ENCODE measurements at regions not wholly inside any gene's neighbourhood (a gene's known extent, or its start where the extent isn't known, plus 50 kb on each side); places are given as distances from the start of the nearest gene placed in this dataset.
A peak's percentile ranks its signal among the peaks of the same experiment; 100 is the strongest.
"Not testable (repeated sequence)": the region's sequence is repeated elsewhere in the genome, so short reads cannot be mapped to it uniquely, and the experiment has no call there.

- DNase-seq (ENCODE audit: extremely low spot score): no peak
- WGBS: 55% methylated on average over 3 of the region's 3 CpGs
- Histone ChIP-seq H3K27ac (ENCODE audit: low read depth) (no peak overlapping the region), H3K4me1 (ENCODE audit: insufficient read depth) (no peaks in the 10 kb centered on the region), H3K36me3 (ENCODE audit: insufficient read depth) (no peaks in the 10 kb centered on the region), H3K4me3 (ENCODE audit: low read depth, low read length) (no peak overlapping the region)
Measured at GRCh38 chr3:67248726-67249125, 250.6 kb downstream of the KBTBD8 start.

DNA sequence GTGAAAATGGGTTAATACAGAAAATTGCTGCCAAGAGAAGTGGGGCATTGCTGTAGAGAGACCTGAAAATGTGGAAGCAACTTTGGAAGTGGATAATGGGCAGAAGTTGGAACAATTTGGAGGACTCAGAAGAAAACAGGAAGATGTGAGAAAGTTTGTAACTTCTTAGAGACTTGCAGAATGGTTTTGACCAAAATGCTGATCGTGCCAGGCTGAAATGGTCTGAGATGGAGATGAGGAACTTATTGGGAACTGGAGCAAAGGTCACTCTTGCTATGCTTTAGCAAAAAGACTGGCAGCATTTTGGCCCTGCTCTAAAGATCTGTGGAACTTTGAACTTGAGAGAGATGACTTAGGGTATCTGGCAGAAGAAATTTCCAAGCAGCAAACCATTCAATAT lies 254.8 kb downstream of the KBTBD8 start:
- H3K36me3 ChIP-seq (ENCODE audit: insufficient read depth); H3K4me1 ChIP-seq (ENCODE audit: insufficient read depth); DNase-seq (ENCODE audit: extremely low spot score); H3K27ac ChIP-seq (ENCODE audit: low read depth); H3K4me3 ChIP-seq (ENCODE audit: low read depth, low read length): not testable (repeated sequence)
- WGBS: 71% methylated on average over 1 of the region's 1 CpG

GRCh38 chr3:67278015-67278618 lies 280.0 kb downstream of the KBTBD8 start:
- WGBS: 77% methylated on average over 3 of the region's 3 CpGs
- DNase-seq (ENCODE audit: extremely low spot score): no peak
- Histone ChIP-seq H3K4me1 (ENCODE audit: insufficient read depth) (no peaks in the 10 kb centered on the region), H3K27ac (ENCODE audit: low read depth) (no peak overlapping the region), H3K4me3 (ENCODE audit: low read depth, low read length) (no peak overlapping the region), H3K36me3 (ENCODE audit: insufficient read depth) (no peaks in the 10 kb centered on the region)

- no peak overlapping the region for H3K27ac ChIP-seq (ENCODE audit: low read depth)
- WGBS: 91% methylated on average over 2 of the region's 2 CpGs
- no peaks in the 10 kb centered on the region for H3K36me3 ChIP-seq (ENCODE audit: insufficient read depth)
- H3K4me1 ChIP-seq (ENCODE audit: insufficient read depth): no peaks in the 10 kb centered on the region
- H3K4me3 ChIP-seq (ENCODE audit: low read depth, low read length): no peak overlapping the region
- no peak for DNase-seq (ENCODE audit: extremely low spot score)
Measured at GRCh38 chr3:67286586-67286985, 288.5 kb downstream of the KBTBD8 start.

DNA sequence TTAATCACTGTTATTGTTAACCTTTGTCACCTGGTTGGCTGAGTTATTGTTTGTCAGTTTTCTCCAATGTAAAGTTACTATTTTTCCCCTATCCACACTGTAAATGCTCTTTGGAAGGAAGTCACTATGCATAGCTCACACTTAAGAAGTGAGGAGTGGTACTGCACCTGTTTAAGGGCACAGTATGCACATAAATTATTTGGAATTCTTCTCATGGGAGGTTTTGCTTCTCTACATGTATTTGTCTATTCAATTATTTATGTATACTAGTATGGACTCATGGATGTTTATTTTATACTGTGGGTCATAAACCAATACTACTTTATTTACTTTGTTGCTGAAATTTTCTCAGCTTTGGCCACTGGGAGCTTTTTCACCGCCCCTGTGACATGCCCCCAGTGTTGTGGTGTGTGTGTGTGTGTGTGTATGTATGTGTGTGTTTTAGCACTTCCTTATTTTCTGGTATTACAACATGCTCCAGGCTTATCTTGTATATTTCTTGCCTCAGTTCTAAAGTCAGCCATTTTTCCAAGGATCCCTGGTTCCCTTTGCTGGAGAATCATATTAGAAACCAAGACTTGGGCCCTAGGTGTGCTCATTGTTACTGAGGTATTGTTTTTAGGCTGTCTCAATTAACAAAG lies 290.5 kb downstream of the KBTBD8 start:
- DNase-seq (ENCODE audit: extremely low spot score): no peak
- Histone ChIP-seq H3K27ac (ENCODE audit: low read depth) (no peak overlapping the region), H3K4me3 (ENCODE audit: low read depth, low read length) (no peak overlapping the region), H3K36me3 (ENCODE audit: insufficient read depth) (no peaks in the 10 kb centered on the region), H3K4me1 (ENCODE audit: insufficient read depth) (no peaks in the 10 kb centered on the region)
- WGBS: 74% methylated on average over 1 of the region's 1 CpG

- H3K4me1 ChIP-seq (ENCODE audit: insufficient read depth): no peaks in the 10 kb centered on the region
- no peak overlapping the region for H3K4me3 ChIP-seq (ENCODE audit: low read depth, low read length)
- WGBS: 55% methylated on average over 1 of the region's 1 CpG
- no peak overlapping the region for H3K27ac ChIP-seq (ENCODE audit: low read depth)
- no peak for DNase-seq (ENCODE audit: extremely low spot score)
- H3K36me3 ChIP-seq (ENCODE audit: insufficient read depth): no peaks in the 10 kb centered on the region
Measured at GRCh38 chr3:67289626-67290025, 291.5 kb downstream of the KBTBD8 start.

DNA sequence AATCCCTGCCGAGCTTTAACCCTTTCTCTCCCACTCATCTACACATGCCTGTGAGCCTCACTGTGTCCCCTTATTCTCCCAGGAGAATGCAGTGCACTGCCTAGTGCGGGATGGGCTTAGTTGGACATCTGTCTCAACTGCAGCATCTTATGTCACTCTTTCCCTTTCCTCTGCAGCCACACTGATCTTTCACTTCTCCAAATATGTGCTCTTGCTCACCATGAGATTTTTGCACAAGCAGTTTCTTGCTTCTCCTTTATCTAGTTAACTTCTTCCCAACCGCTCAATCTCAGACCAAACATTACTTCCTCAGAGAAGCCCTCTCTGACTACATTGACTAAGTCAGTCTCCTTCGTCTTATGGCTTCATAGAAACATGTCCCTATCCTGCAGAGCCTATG lies 292.3 kb downstream of the KBTBD8 start:
- Histone ChIP-seq H3K27ac (ENCODE audit: low read depth) (no peak overlapping the region), H3K4me3 (ENCODE audit: low read depth, low read length) (no peak overlapping the region), H3K4me1 (ENCODE audit: insufficient read depth) (no peaks in the 10 kb centered on the region), H3K36me3 (ENCODE audit: insufficient read depth) (no peaks in the 10 kb centered on the region)
- WGBS: 80% methylated on average over 4 of the region's 4 CpGs
- DNase-seq (ENCODE audit: extremely low spot score): no peak

DNA sequence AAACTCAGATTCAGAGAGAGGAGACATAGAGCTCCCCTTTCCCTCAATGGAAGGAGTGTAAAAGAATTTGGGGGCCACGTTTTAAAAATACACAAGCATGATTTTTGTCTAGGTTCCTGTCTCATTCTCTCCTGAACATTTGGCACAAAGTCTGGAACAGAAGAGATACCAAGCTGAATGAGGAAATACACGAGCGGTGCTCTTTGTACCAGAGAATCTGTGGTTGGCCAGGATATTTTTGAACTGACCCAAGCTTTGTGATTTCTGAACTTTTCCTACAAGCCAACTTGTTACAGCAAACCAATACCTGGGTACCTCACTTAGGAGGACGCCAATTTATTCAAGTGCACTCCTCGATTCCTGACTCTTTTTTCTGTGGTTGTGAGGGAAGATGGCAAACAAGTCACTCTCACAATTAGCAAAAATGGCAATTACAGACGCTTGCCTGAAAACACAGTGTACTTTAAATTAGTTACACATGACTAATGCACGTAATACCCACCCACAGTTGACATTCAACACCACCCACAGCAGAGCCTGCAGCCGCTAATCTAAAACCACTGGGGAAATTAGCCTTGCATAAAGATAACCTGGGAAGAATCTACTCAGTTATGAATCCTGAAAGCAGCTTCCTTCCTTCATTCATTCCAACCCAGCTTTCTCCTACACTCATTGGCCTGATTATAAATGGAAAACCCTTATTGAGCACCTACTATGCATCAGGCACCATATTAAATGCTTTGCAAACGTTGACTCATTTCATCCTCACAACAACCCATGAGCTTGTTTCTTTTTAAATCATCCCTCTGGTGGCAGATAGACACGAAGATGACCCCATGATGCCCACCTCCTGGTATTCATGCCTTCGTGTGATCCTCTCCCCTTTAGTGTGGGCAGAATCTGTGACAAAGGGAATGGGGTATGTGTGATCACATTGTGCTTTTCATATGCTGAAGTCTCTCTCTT lies 293.5 kb downstream of the KBTBD8 start:
- Histone ChIP-seq H3K36me3 (ENCODE audit: insufficient read depth) (no peaks in the 10 kb centered on the region), H3K4me3 (ENCODE audit: low read depth, low read length) (no peak overlapping the region), H3K27ac (ENCODE audit: low read depth) (no peak overlapping the region), H3K4me1 (ENCODE audit: insufficient read depth) (no peaks in the 10 kb centered on the region)
- no peak for DNase-seq (ENCODE audit: extremely low spot score)
- WGBS: 68% methylated on average over 11 of the region's 11 CpGs

DNA sequence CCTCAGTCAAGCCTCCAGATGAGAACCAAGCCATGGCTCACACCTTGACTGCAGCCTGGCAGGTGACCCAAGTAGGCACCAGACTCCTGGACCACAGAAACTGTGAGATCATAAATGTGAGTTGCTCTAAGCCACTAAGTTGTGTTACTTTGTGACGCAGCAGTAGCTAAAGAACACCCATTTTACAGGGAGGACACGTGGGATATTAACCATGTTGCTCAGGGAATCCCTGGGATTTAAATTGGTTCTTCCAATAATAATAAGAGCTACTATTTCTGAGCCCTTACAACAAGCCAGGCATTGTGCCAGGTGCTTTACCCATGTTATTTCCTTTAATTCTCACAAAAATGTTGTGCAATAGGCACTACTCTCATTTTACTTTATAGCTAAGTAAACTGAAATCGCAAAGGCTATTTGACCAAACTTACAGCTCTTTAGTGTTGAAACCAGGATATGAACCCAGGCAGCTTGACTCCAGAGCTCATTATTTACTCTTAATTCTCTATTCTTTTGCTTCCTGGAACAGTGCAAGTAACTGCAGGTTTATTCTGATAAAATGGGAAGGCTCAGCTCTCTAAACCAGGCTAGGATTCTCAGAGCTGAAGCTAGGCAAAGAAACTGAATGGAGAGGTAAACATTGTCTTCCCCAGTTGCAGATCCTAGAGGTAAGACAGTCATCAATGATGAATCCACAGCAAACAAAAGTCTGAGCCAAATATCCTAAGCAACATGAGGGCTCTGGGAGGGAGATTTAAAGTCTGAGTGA lies 294.4 kb downstream of the KBTBD8 start:
- peak; percentile 4 for DNase-seq (ENCODE audit: extremely low spot score)

DNA sequence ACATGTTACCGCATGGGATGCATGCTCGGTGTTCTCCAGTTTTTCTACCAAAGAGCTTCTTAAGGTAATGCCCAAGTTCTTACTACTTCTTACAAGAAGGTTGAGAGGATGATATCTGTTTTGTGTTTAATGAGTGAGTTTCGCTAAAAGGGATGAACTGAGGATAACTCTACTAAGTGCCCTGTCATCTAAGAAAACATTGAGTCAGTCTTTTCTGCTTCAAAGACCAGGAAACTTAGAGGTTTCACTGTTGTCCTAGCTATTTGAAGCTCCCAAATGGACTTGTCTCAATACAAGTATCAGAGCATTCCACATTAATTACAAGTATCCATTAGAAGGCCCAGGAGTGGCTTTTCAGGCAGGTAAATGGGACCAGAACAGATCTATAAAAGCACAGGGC lies 296.2 kb downstream of the KBTBD8 start:
- 93% methylated on average over 3 of the region's 3 CpGs for WGBS
- Histone ChIP-seq H3K4me1 (ENCODE audit: insufficient read depth) (no peaks in the 10 kb centered on the region), H3K27ac (ENCODE audit: low read depth) (no peak overlapping the region), H3K36me3 (ENCODE audit: insufficient read depth) (no peaks in the 10 kb centered on the region), H3K4me3 (ENCODE audit: low read depth, low read length) (no peak overlapping the region)
- no peak for DNase-seq (ENCODE audit: extremely low spot score)

More for the DNA sequence above, 294.4 kb downstream of the KBTBD8 start:
- Histone ChIP-seq H3K4me3 (ENCODE audit: low read depth, low read length) (no peak overlapping the region), H3K36me3 (ENCODE audit: insufficient read depth) (no peaks in the 10 kb centered on the region), H3K4me1 (ENCODE audit: insufficient read depth) (no peaks in the 10 kb centered on the region), H3K27ac (ENCODE audit: low read depth) (no peak overlapping the region)
- WGBS: 84% methylated on average over 3 of the region's 3 CpGs

- WGBS: 72% methylated on average over 5 of the region's 5 CpGs
- no peaks in the 10 kb centered on the region for H3K4me1 ChIP-seq (ENCODE audit: insufficient read depth)
- no peak for DNase-seq (ENCODE audit: extremely low spot score)
- H3K4me3 ChIP-seq (ENCODE audit: low read depth, low read length): no peak overlapping the region
- no peak overlapping the region for H3K27ac ChIP-seq (ENCODE audit: low read depth)
- H3K36me3 ChIP-seq (ENCODE audit: insufficient read depth): no peaks in the 10 kb centered on the region
Measured at GRCh38 chr3:67296039-67296892, 298.2 kb downstream of the KBTBD8 start.

- Histone ChIP-seq H3K4me1 (ENCODE audit: insufficient read depth) (no peaks in the 10 kb centered on the region), H3K4me3 (ENCODE audit: low read depth, low read length) (no peak overlapping the region), H3K27ac (ENCODE audit: low read depth) (no peak overlapping the region), H3K36me3 (ENCODE audit: insufficient read depth) (no peaks in the 10 kb centered on the region)
- 96% methylated on average over 4 of the region's 4 CpGs for WGBS
- DNase-seq (ENCODE audit: extremely low spot score): no peak
Measured at GRCh38 chr3:67297715-67298475, 299.8 kb downstream of the KBTBD8 start.
